ENCODE measurements at regions not wholly inside any gene's neighbourhood (a gene's known extent, or its start where the extent isn't known, plus 50 kb on each side); places are given as distances from the start of the nearest gene placed in this dataset.

DNA sequence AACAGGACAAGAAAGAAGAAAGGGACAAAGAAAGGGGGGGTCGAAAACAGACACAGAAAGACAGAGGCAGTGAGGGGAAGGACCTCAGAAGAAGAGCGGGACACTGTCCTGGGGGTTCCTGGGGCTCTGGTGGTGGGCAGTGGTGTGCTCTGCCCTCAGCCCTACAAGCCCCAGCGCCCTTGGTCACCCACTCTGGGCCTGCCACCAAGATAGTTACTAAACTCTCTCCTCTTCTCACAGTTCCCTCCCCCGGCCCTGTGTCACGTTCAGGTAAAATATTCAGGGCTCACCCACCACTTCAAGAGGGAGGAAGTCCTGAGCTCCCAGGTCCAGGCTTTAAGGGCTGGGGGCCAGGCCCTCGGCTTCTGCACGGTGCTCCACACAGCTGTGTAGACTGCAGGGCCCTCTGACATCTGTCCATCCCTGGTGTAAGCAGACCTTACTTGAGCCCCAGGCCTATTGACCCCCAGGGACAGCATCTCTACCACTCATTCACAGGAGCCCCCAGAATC is 87.4 kb downstream of the MRPL14 start:
- H2AK5ac ChIP-seq (ENCODE audit: insufficient read length, low read length) = no peak overlapping the region
- no peak overlapping the region for H3K27ac Mint-ChIP-seq

More for the DNA sequence above, 87.4 kb downstream of the MRPL14 start:
- Histone ChIP-seq H3T11ph (ENCODE audit: low read length) (no peak overlapping the region), H2BK20ac (ENCODE audit: low read depth, low read length, poor library complexity, severe bottlenecking) (no peak overlapping the region), H3K18ac (ENCODE audit: insufficient read length, low read depth, low read length) (no peak overlapping the region), H4K8ac (replicated peaks; ENCODE audit: insufficient read length, low read depth, low read length) (no peak overlapping the region), H4K5ac (ENCODE audit: insufficient read length, low read depth, low read length) (no peak overlapping the region), H2BK15ac (ENCODE audit: low read depth, low read length) (no peak overlapping the region), H3K23ac (ENCODE audit: insufficient read length, low read depth, low read length) (no peak overlapping the region), H2AFZ (ENCODE audit: low read length) (no peak overlapping the region), H3K56ac (ENCODE audit: insufficient read length, low read depth, low read length) (no peak overlapping the region), H3K79me1 (ENCODE audit: insufficient read depth, low read depth, low read length, poor library complexity, severe bottlenecking) (no peaks in the 10 kb centered on the region), H3K27ac (ENCODE audit: insufficient read length, low read depth, low read length) (no peak overlapping the region), H3K4me1 (ENCODE audit: insufficient read depth, low read length) (peaks cover 10% of the 10 kb centered on the region; the same call in 1 of the 2 replicates), H3K4ac (ENCODE audit: low read depth, low read length) (no peak overlapping the region), H3K23me2 (ENCODE audit: insufficient read length, low read depth, low read length, poor library complexity, severe bottlenecking) (no peaks in the 10 kb centered on the region), H2BK120ac (ENCODE audit: low read depth, low read length, poor library complexity, severe bottlenecking) (no peak overlapping the region), H2BK12ac (ENCODE audit: insufficient read length, low read depth, low read length) (no peak overlapping the region), H3K14ac (ENCODE audit: insufficient read depth, low read length) (no peak overlapping the region), H3K9me3 (ENCODE audit: control insufficient read depth, low read depth, low read length) (no peaks in the 10 kb centered on the region), H3K9ac (ENCODE audit: extremely low read depth, insufficient read length, low read length) (no peak overlapping the region), H3K27me3 (ENCODE audit: insufficient read depth, low read length) (no peaks in the 10 kb centered on the region), H4K91ac (ENCODE audit: insufficient read length, low read depth, low read length) (no peak overlapping the region), H3K4me2 (ENCODE audit: insufficient read depth, insufficient read length, low read length) (no peak overlapping the region), H2BK5ac (ENCODE audit: insufficient read length, low read length) (no peak overlapping the region), H4K20me1 (ENCODE audit: control insufficient read depth, insufficient read depth, insufficient read length) (no peaks in the 10 kb centered on the region), H3K79me2 (ENCODE audit: insufficient read depth, low read length) (no peaks in the 10 kb centered on the region)
- H3K4me3 Mint-ChIP-seq = no peak overlapping the region
- H3K36me3 Mint-ChIP-seq (ENCODE audit: insufficient read depth in 1 of 3, low read depth in 3 of 3) = no peaks in the 10 kb centered on the region
- H3K4me1 Mint-ChIP-seq = peaks cover 42 to 50% of the 10 kb centered on the region in 2 experiments
- no peaks in the 10 kb centered on the region for H3K27me3 Mint-ChIP-seq (ENCODE audit: low read depth)
- no CpG with 5 or more reads among the region's 7 CpGs for WGBS (ENCODE audit: extremely low coverage, insufficient read length, low lambda C conversion rate)
- TF ChIP-seq, protein P1, sequence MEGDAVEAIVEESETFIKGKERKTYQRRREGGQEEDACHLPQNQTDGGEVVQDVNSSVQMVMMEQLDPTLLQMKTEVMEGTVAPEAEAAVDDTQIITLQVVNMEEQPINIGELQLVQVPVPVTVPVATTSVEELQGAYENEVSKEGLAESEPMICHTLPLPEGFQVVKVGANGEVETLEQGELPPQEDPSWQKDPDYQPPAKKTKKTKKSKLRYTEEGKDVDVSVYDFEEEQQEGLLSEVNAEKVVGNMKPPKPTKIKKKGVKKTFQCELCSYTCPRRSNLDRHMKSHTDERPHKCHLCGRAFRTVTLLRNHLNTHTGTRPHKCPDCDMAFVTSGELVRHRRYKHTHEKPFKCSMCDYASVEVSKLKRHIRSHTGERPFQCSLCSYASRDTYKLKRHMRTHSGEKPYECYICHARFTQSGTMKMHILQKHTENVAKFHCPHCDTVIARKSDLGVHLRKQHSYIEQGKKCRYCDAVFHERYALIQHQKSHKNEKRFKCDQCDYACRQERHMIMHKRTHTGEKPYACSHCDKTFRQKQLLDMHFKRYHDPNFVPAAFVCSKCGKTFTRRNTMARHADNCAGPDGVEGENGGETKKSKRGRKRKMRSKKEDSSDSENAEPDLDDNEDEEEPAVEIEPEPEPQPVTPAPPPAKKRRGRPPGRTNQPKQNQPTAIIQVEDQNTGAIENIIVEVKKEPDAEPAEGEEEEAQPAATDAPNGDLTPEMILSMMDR (conservative IDR thresholded peaks at IDR 0.05) = no peak
- H3K9me3 Mint-ChIP-seq = no peaks in the 10 kb centered on the region; a peak in 1 of 5 replicates
- no peak for DNase-seq
